HepG2 (cell line): ENCODE measurements at regions not wholly inside any gene's neighbourhood (a gene's known extent, or its start where the extent isn't known, plus 50 kb on each side); places are given as distances from the start of the nearest gene placed in this dataset.

Experiments
- ATAC-seq: fragments of 200-7000 bp; cut with Tn5 transposase; 3 replicates; pipeline ENCODE4 v1.9.1; 2020; ENCODE audit warnings: mild to moderate bottlenecking, moderate library complexity
- BruUV-seq: library from RNA; stranded (reverse); fragments of 400-500 nt; replicated peaks from 2 replicates; lab custom pipeline; 2021; lab: Mats Ljungman, UMichigan
- CTCF ChIA-PET: fragments of 300-600 bp; formaldehyde crosslinking; extraction: SDS; loops from one replicate; lab custom pipeline; 2021; ENCODE audit warnings: low total read pairs, inconsistent platforms, low intra/inter-chr PET ratio; lab: Yijun Ruan, JAX
- POLR2A ChIA-PET: fragments of 350-600 bp; sonication (Branson Sonifier 250); formaldehyde crosslinking; loops from one replicate; lab custom pipeline; 2020; ENCODE audit warnings: antibody characterized with exemption, inconsistent platforms; lab: Yijun Ruan, JAX
- DNase-seq: peaks from one replicate; pipeline ENCODE4 v3.0.0-alpha.2; 2015; ENCODE audit warnings: low spot score
- FAIRE-seq: peaks from 3 replicates; lab custom pipeline; 2011; peaks lifted over from hg19 to GRCh38; lab: Jason Lieb, UNC
- H2AFZ ChIP-seq: one replicate; pipeline ENCODE4 v1.6.1; 2011; ENCODE audit warnings: low read length, inconsistent platforms
- H3K27ac ChIP-seq: fragments of 300-600 bp; 3 replicates; pipeline ENCODE4 v1.8.0; 2011; ENCODE audit warnings: mixed run types, mild to moderate bottlenecking, mixed read lengths, low read length, inconsistent platforms; ENCODE audit not compliant: insufficient read depth; ENCODE audit errors: extremely low read length
- H3K27me3 ChIP-seq, 2 experiments: fragments of 200-600 bp in 1 of 2; 2 replicates in 1 of 2; 3 replicates in 1 of 2; pipeline versions ENCODE4 v1.6.0 to v1.8.0; 2011; ENCODE audit warnings: low read length in 2 of 2, mild to moderate bottlenecking in 2 of 2, moderate library complexity in 2 of 2, inconsistent platforms in 1 of 2; ENCODE audit not compliant: insufficient read depth in 2 of 2, control insufficient read depth in 1 of 2
- H3K36me3 ChIP-seq, 2 experiments: fragments of 200-600 bp in 1 of 2; replicated peaks in 1 of 2; 2 replicates in 1 of 2; 3 replicates in 1 of 2; pipeline versions ENCODE4 v1.5.1 to v1.8.0; 2011; ENCODE audit warnings: low read length in 2 of 2, inconsistent platforms in 1 of 2; ENCODE audit not compliant: insufficient read depth in 2 of 2, control insufficient read depth in 1 of 2
- H3K4me1 ChIP-seq: 2 replicates; pipeline ENCODE4 v1.5.1; 2012; ENCODE audit warnings: low read length, inconsistent platforms; ENCODE audit not compliant: insufficient read depth
- H3K4me2 ChIP-seq: 2 replicates; pipeline ENCODE4 v1.6.0; 2011; ENCODE audit warnings: low read depth, low read length, inconsistent platforms
- H3K4me3 ChIP-seq, 3 experiments: fragments of 200-600 bp in 1 of 3; sonication (generic), shearing (Covaris generic) in 1 of 3; replicated peaks in 1 of 3; 2 replicates each; pipeline ENCODE4 v1.5.1; 2011 to 2016; ENCODE audit warnings: low read length in 3 of 3, inconsistent platforms in 2 of 3, low read depth in 2 of 3, mild to moderate bottlenecking in 2 of 3, control low read depth in 1 of 3, mixed read lengths in 1 of 3; ENCODE audit not compliant: insufficient read depth in 1 of 3
- H3K79me2 ChIP-seq: one replicate; pipeline ENCODE4 v1.6.1; 2011; ENCODE audit warnings: low read length, inconsistent platforms; ENCODE audit not compliant: insufficient read depth
- H3K9ac ChIP-seq: 2 replicates; pipeline ENCODE4 v1.6.0; 2011; ENCODE audit warnings: mild to moderate bottlenecking, low read depth, low read length, inconsistent platforms; ENCODE audit not compliant: insufficient read depth
- H3K9me3 ChIP-seq: 2 replicates; pipeline ENCODE4 v1.5.1; 2012; ENCODE audit warnings: mild to moderate bottlenecking, low read length
- H4K20me1 ChIP-seq: 2 replicates; pipeline ENCODE4 v1.6.0; 2011; ENCODE audit warnings: inconsistent platforms, mild to moderate bottlenecking, low read length, moderate library complexity; ENCODE audit not compliant: insufficient read depth
- IKZF1 ChIP-seq: fragments of 450-650 bp; IDR thresholded peaks from 2 replicates; pipeline ENCODE4 v1.7.1; 2016
- NPAS2 ChIP-seq: sonication (generic); formaldehyde crosslinking; IDR thresholded peaks from 2 replicates; pipeline ENCODE4 v1.8.0; 2022; ENCODE audit warnings: mild to moderate bottlenecking, missing genetic modification reagents, borderline replicate concordance
- PAWR ChIP-seq: sonication (generic); formaldehyde crosslinking; IDR thresholded peaks from 2 replicates; pipeline ENCODE4 v1.4.0; 2020; ENCODE audit warnings: missing genetic modification reagents, mild to moderate bottlenecking, borderline replicate concordance
- RAD21 ChIP-seq: fragments of 450-650 bp; formaldehyde crosslinking; IDR thresholded peaks from 2 replicates; pipeline ENCODE4 v1.5.0; 2020; ENCODE audit warnings: mild to moderate bottlenecking
- RAD51 ChIP-seq: fragments of 450-650 bp; IDR thresholded peaks from 2 replicates; pipeline ENCODE4 v1.6.1; 2016; ENCODE audit warnings: borderline replicate concordance
- SALL1 ChIP-seq: sonication (generic); formaldehyde crosslinking; IDR thresholded peaks from 2 replicates; pipeline ENCODE4 v1.8.0; 2022; ENCODE audit warnings: mild to moderate bottlenecking, missing genetic modification reagents
- ZNF431 ChIP-seq: sonication (generic); formaldehyde crosslinking; IDR thresholded peaks from 2 replicates; pipeline ENCODE4 v1.9.0; 2022; ENCODE audit warnings: missing genetic modification reagents, low read depth, mild to moderate bottlenecking, borderline replicate concordance
- ZNF468 ChIP-seq: sonication (generic); formaldehyde crosslinking; IDR thresholded peaks from 2 replicates; pipeline ENCODE4 v1.8.0; 2022; ENCODE audit warnings: mild to moderate bottlenecking, moderate library complexity, missing genetic modification reagents
- ZNF670 ChIP-seq: sonication (generic); formaldehyde crosslinking; IDR thresholded peaks from 2 replicates; pipeline ENCODE4 v1.8.0; 2022; ENCODE audit warnings: mild to moderate bottlenecking, missing genetic modification reagents, borderline replicate concordance
- WGBS: methylation state at CpG from one replicate; pipeline ENCODE4 v1.1.6; 2017; ENCODE audit warnings: low lambda C conversion rate; 5-methylcytosine and 5-hydroxymethylcytosine counted together
- in situ Hi-C: cut with HindIII; loops from 2 replicates; pipeline ENCODE4 v1.10.0; 2017; ENCODE audit warnings: low pct_unique_long_range_greater_than_20kb; ENCODE audit not compliant: extremely low pct_ligation_motif_present
- intact Hi-C: fragments of 100-400 bp; cut with micrococcal nuclease; formaldehyde crosslinking; loops from one replicate; pipeline ENCODE4 v1.10.0; 2022; ENCODE audit not compliant: unreplicated experiment
- TF ChIP-seq, protein P1 (sequence below), 2 experiments: sonication (generic) in 1 of 2; formaldehyde crosslinking in 1 of 2; IDR thresholded peaks; 2 replicates each; pipeline versions ENCODE4 v1.5.1 to v1.6.1; 2011 to 2020; ENCODE audit warnings: borderline replicate concordance in 1 of 2, low read depth in 1 of 2, low read length in 1 of 2, mild to moderate bottlenecking in 1 of 2, missing genetic modification reagents in 1 of 2, moderate library complexity in 1 of 2
- TF ChIP-seq, protein P2 (sequence below): sonication (generic); formaldehyde crosslinking; IDR thresholded peaks from 2 replicates; pipeline ENCODE4 v1.4.0; 2020; ENCODE audit warnings: mild to moderate bottlenecking, missing genetic modification reagents
- TF ChIP-seq, protein P3 (sequence below): sonication (generic); formaldehyde crosslinking; IDR thresholded peaks from 2 replicates; pipeline ENCODE4 v1.4.0; 2020; ENCODE audit warnings: missing genetic modification reagents

DNA sequence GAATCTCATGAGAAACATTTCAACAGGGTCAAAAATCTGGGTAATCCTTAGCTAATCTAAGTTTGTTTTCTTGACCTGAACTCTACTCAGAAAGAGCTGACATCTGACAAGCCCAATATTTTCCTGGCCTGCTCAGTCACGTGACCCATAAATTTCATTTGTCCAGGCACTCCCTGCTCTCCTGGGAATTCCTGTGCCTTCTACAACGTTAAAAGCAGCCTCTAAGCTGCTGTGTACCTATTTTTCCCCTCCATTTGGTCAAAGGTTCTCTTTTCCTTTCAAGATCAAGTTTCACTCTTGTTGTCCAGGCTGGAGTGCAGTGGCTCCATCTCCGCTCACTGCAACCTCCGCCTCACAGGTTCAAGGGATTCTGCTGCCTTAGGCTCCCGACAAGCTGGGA lies 148.8 kb upstream of the ABCA1 start:
- no peak for FAIRE-seq
- ChIA-PET POLR2A (interaction anchor here (0.6 kb wide), 1 partner anchor 63 kb away, joined by 7 read pairs; no protein-coding TSS in a partner anchor), CTCF (no interaction called here)

More for the DNA sequence above, 148.8 kb upstream of the ABCA1 start:
- no peak overlapping the region for H3K4me3 ChIP-seq
- H3K27ac ChIP-seq: no peak overlapping the region
- ATAC-seq (no peak), DNase-seq (no peak)
- H2AFZ ChIP-seq: no peak overlapping the region
- TF ChIP-seq, protein P1, sequence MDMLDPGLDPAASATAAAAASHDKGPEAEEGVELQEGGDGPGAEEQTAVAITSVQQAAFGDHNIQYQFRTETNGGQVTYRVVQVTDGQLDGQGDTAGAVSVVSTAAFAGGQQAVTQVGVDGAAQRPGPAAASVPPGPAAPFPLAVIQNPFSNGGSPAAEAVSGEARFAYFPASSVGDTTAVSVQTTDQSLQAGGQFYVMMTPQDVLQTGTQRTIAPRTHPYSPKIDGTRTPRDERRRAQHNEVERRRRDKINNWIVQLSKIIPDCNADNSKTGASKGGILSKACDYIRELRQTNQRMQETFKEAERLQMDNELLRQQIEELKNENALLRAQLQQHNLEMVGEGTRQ (IDR thresholded peaks at IDR 0.05; ENCODE audit: low read depth, low read length): peak; percentile 70
- TF ChIP-seq, protein P1 (CRISPR knock-in tag; IDR thresholded peaks at IDR 0.05; ENCODE audit: borderline replicate concordance): peak; percentile 46; the same call in 1 of the 2 replicates
- TF ChIP-seq, protein P2, sequence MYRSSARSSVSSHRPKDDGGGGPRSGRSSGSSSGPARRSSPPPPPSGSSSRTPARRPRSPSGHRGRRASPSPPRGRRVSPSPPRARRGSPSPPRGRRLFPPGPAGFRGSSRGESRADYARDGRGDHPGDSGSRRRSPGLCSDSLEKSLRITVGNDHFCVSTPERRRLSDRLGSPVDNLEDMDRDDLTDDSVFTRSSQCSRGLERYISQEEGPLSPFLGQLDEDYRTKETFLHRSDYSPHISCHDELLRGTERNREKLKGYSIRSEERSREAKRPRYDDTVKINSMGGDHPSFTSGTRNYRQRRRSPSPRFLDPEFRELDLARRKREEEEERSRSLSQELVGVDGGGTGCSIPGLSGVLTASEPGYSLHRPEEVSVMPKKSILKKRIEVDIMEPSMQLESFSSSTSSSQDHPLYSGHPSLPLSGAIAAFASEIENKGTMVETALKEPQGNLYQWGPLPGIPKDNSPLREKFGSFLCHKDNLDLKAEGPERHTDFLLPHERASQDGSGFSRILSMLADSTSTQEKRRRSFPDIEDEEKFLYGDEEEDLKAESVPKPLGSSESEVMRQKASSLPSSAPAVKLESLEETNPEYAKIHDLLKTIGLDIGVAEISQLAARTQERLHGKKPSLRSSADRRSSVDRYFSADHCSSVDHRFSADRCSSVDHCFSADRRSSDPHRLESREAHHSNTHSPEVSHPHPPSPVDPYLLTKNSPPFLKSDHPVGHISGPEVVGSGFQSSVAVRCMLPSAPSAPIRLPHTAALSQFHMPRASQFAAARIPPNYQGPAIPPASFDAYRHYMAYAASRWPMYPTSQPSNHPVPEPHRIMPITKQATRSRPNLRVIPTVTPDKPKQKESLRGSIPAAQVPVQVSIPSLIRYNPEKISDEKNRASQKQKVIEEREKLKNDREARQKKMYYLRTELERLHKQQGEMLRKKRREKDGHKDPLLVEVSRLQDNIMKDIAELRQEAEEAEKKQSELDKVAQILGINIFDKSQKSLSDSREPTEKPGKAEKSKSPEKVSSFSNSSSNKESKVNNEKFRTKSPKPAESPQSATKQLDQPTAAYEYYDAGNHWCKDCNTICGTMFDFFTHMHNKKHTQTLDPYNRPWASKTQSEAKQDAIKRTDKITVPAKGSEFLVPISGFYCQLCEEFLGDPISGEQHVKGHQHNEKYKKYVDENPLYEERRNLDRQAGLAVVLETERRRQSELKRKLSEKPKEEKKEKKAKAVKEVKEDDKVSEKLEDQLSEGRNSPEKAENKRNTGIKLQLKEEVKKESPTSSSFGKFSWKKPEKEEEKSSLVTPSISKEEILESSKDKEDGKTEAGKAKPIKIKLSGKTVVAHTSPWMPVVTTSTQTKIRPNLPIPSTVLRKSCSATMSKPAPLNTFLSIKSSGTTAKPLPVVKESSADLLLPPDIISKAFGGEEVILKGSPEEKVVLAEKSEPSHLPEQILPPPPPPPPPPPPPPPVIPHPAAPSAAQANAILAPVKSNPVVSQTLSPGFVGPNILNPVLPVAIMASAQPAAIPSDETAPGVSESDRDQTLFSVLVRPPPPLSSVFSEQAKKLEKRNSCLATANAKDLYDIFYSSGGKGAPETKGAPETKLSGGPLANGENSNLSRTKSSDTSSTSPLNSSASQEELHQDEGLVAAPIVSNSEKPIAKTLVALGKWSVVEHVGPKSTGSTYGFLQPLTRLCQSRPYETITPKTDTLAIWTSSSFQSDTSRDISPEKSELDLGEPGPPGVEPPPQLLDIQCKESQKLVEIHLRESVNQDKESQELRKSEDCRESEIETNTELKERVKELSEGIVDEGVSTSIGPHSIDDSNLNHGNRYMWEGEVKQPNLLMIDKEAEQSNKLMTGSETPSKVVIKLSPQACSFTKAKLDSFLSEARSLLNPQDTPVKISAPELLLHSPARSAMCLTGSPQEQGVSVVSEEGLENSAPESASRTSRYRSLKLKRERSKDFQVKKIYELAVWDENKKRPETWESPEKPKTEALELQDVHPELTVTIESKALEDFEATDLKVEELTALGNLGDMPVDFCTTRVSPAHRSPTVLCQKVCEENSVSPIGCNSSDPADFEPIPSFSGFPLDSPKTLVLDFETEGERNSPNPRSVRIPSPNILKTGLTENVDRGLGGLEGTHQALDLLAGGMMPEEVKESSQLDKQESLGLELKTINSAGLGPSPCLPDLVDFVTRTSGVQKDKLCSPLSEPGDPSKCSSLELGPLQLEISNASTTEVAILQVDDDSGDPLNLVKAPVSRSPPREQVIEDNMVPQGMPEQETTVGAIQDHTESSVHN (CRISPR knock-in tag): no peak
- TF ChIP-seq SALL1 (CRISPR knock-in tag) (no peak), ZNF670 (no peak), PAWR (CRISPR knock-in tag) (no peak), RAD51 (peak; percentile 85), NPAS2 (CRISPR knock-in tag) (no peak), RAD21 (CRISPR knock-in tag) (no peak), IKZF1 (no peak), ZNF468 (CRISPR knock-in tag) (no peak), ZNF431 (peak; percentile 62; the same call in 1 of the 2 replicates)
- TF ChIP-seq, protein P3, sequence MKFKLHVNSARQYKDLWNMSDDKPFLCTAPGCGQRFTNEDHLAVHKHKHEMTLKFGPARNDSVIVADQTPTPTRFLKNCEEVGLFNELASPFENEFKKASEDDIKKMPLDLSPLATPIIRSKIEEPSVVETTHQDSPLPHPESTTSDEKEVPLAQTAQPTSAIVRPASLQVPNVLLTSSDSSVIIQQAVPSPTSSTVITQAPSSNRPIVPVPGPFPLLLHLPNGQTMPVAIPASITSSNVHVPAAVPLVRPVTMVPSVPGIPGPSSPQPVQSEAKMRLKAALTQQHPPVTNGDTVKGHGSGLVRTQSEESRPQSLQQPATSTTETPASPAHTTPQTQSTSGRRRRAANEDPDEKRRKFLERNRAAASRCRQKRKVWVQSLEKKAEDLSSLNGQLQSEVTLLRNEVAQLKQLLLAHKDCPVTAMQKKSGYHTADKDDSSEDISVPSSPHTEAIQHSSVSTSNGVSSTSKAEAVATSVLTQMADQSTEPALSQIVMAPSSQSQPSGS (CRISPR knock-in tag): no peak
- H4K20me1 ChIP-seq: no peaks in the 10 kb centered on the region
- WGBS: 42% methylated on average over 4 of the region's 5 CpGs
- H3K4me1 ChIP-seq: peaks cover 11% of the 10 kb centered on the region; the same call in 1 of the 2 replicates
- intact Hi-C loops (no loop called here), in situ Hi-C loops (no loop called here)
- no TSS peak for BruUV-seq
- no peaks in the 10 kb centered on the region for H3K9me3 ChIP-seq
- H3K4me2 ChIP-seq: no peak overlapping the region
- H3K79me2 ChIP-seq: no peaks in the 10 kb centered on the region
- no peak overlapping the region for H3K9ac ChIP-seq
- H3K27me3 ChIP-seq: no peaks in the 10 kb centered on the region; a peak in 1 of 5 replicates
- H3K36me3 ChIP-seq: no peaks in the 10 kb centered on the region
